HG03432 (cell line): ENCODE measurements at regions not wholly inside any gene's neighbourhood (a gene's known extent, or its start where the extent isn't known, plus 50 kb on each side); places are given as distances from the start of the nearest gene placed in this dataset.
A peak's percentile ranks its signal among the peaks of the same experiment; 100 is the strongest.
"Not testable (repeated sequence)": the region's sequence is repeated elsewhere in the genome, so short reads cannot be mapped to it uniquely, and the experiment has no call there.

Source experiments
- ATAC-seq: cut with Tn5 transposase; IDR thresholded peaks from one replicate; pipeline ENCODE4 v1.9.1; 2021; ENCODE audit warnings: mild to moderate bottlenecking, moderate library complexity; ENCODE audit not compliant: unreplicated experiment

GRCh38 chr2:87452193-87452592, 295.7 kb upstream of the PLGLB2 start:
- ATAC-seq, result not testable (repeated sequence)

- not testable (repeated sequence) for ATAC-seq
Observed at GRCh38 chr2:87452861-87453260, 295.0 kb upstream of the PLGLB2 start.

GRCh38 chr2:87453965-87454364, 293.9 kb upstream of the PLGLB2 start:
- not testable (repeated sequence) for ATAC-seq

- not testable (repeated sequence) for ATAC-seq
Observed at GRCh38 chr2:87454421-87454820, 293.5 kb upstream of the PLGLB2 start.

- ATAC-seq, result peak; percentile 66
Observed at GRCh38 chr2:87455209-87455853, 292.6 kb upstream of the PLGLB2 start.

- peak; percentile 40 for ATAC-seq
Observed at GRCh38 chr2:87455854-87456249, 292.0 kb upstream of the PLGLB2 start.

GRCh38 chr2:87456477-87457128, 291.3 kb upstream of the PLGLB2 start:
- peak; percentile 84 for ATAC-seq

GRCh38 chr2:87457129-87457499, 290.8 kb upstream of the PLGLB2 start:
- ATAC-seq, result not testable (repeated sequence)

- ATAC-seq, result not testable (repeated sequence)
Observed at GRCh38 chr2:87458938-87459337, 288.9 kb upstream of the PLGLB2 start.

GRCh38 chr2:87460104-87460503, 287.8 kb upstream of the PLGLB2 start:
- not testable (repeated sequence) for ATAC-seq

GRCh38 chr2:87460662-87461061, 287.2 kb upstream of the PLGLB2 start:
- ATAC-seq, result not testable (repeated sequence)

- ATAC-seq, result not testable (repeated sequence)
Observed at GRCh38 chr2:87461671-87462070, 286.2 kb upstream of the PLGLB2 start.

GRCh38 chr2:87464219-87464618, 283.7 kb upstream of the PLGLB2 start:
- not testable (repeated sequence) for ATAC-seq

GRCh38 chr2:87465730-87466129, 282.2 kb upstream of the PLGLB2 start:
- ATAC-seq, result not testable (repeated sequence)

GRCh38 chr2:87466591-87467120, 281.2 kb upstream of the PLGLB2 start:
- ATAC-seq, result peak; percentile 58

- not testable (repeated sequence) for ATAC-seq
Observed at GRCh38 chr2:87468429-87468981, 279.4 kb upstream of the PLGLB2 start.

GRCh38 chr2:87469180-87470151, 278.4 kb upstream of the PLGLB2 start:
- peak; percentile 47 for ATAC-seq

- peak; percentile 55 for ATAC-seq
Observed at GRCh38 chr2:87470381-87471380, 277.2 kb upstream of the PLGLB2 start.

- not testable (repeated sequence) for ATAC-seq
Observed at GRCh38 chr2:87471478-87471877, 276.4 kb upstream of the PLGLB2 start.
